ENCODE measurements at regions not wholly inside any gene's neighbourhood (a gene's known extent, or its start where the extent isn't known, plus 50 kb on each side); places are given as distances from the start of the nearest gene placed in this dataset.

GRCh38 chr2:62330959-62331358, 135.0 kb downstream of the B3GNT2 start:
- H3K4me1 ChIP-seq (ENCODE audit: insufficient read depth, poor library complexity, severe bottlenecking), result no peaks in the 10 kb centered on the region
- no peaks in the 10 kb centered on the region for H3K27me3 ChIP-seq (ENCODE audit: insufficient read depth, poor library complexity, severe bottlenecking)
- no peak for ATAC-seq (ENCODE audit: low read depth)
- no peaks in the 10 kb centered on the region for H3K36me3 ChIP-seq (ENCODE audit: low read depth)
- DNase-seq (ENCODE audit: low spot score), result no peak
- H3K4me3 ChIP-seq (ENCODE audit: severe bottlenecking), result no peak overlapping the region
- H3K27ac ChIP-seq (ENCODE audit: poor library complexity, severe bottlenecking), result no peak overlapping the region
- no peak for TF ChIP-seq CTCF (IDR thresholded peaks at IDR 0.05; ENCODE audit: poor library complexity, severe bottlenecking)
- no peaks in the 10 kb centered on the region for H3K9me3 ChIP-seq (ENCODE audit: severe bottlenecking)

GRCh38 chr2:62329797-62330196, 133.9 kb downstream of the B3GNT2 start:
- Histone ChIP-seq H3K36me3 (ENCODE audit: low read depth) (no peaks in the 10 kb centered on the region), H3K9me3 (ENCODE audit: severe bottlenecking) (no peaks in the 10 kb centered on the region), H3K4me1 (ENCODE audit: insufficient read depth, poor library complexity, severe bottlenecking) (no peaks in the 10 kb centered on the region), H3K4me3 (ENCODE audit: severe bottlenecking) (no peak overlapping the region), H3K27me3 (ENCODE audit: insufficient read depth, poor library complexity, severe bottlenecking) (no peaks in the 10 kb centered on the region), H3K27ac (ENCODE audit: poor library complexity, severe bottlenecking) (no peak overlapping the region)
- no peak for DNase-seq (ENCODE audit: low spot score)
- no peak for ATAC-seq (ENCODE audit: low read depth)
- no peak for TF ChIP-seq CTCF (IDR thresholded peaks at IDR 0.05; ENCODE audit: poor library complexity, severe bottlenecking)

GRCh38 chr2:62326735-62327134, 130.8 kb downstream of the B3GNT2 start:
- no peak for DNase-seq (ENCODE audit: low spot score)
- Histone ChIP-seq H3K36me3 (ENCODE audit: low read depth) (no peaks in the 10 kb centered on the region), H3K9me3 (ENCODE audit: severe bottlenecking) (no peaks in the 10 kb centered on the region), H3K4me1 (ENCODE audit: insufficient read depth, poor library complexity, severe bottlenecking) (no peaks in the 10 kb centered on the region), H3K4me3 (ENCODE audit: severe bottlenecking) (no peak overlapping the region), H3K27ac (ENCODE audit: poor library complexity, severe bottlenecking) (no peak overlapping the region), H3K27me3 (ENCODE audit: insufficient read depth, poor library complexity, severe bottlenecking) (no peaks in the 10 kb centered on the region)
- no peak for TF ChIP-seq CTCF (IDR thresholded peaks at IDR 0.05; ENCODE audit: poor library complexity, severe bottlenecking)
- no peak for ATAC-seq (ENCODE audit: low read depth)

- no peak for TF ChIP-seq CTCF (IDR thresholded peaks at IDR 0.05; ENCODE audit: poor library complexity, severe bottlenecking)
- Histone ChIP-seq H3K27me3 (ENCODE audit: insufficient read depth, poor library complexity, severe bottlenecking) (no peaks in the 10 kb centered on the region), H3K4me3 (ENCODE audit: severe bottlenecking) (no peak overlapping the region), H3K4me1 (ENCODE audit: insufficient read depth, poor library complexity, severe bottlenecking) (no peaks in the 10 kb centered on the region), H3K36me3 (ENCODE audit: low read depth) (no peaks in the 10 kb centered on the region), H3K27ac (ENCODE audit: poor library complexity, severe bottlenecking) (no peak overlapping the region), H3K9me3 (ENCODE audit: severe bottlenecking) (no peaks in the 10 kb centered on the region)
- DNase-seq (ENCODE audit: low spot score), result no peak
- ATAC-seq (ENCODE audit: low read depth), result no peak
Observed at GRCh38 chr2:62325398-62325797, 129.5 kb downstream of the B3GNT2 start.

- H3K36me3 ChIP-seq (ENCODE audit: low read depth), result no peaks in the 10 kb centered on the region
- H3K4me1 ChIP-seq (ENCODE audit: insufficient read depth, poor library complexity, severe bottlenecking), result no peaks in the 10 kb centered on the region
- H3K4me3 ChIP-seq (ENCODE audit: severe bottlenecking), result no peak overlapping the region
- no peak for DNase-seq (ENCODE audit: low spot score)
- H3K27ac ChIP-seq (ENCODE audit: poor library complexity, severe bottlenecking), result no peak overlapping the region
- ATAC-seq (ENCODE audit: low read depth), result no peak
- no peaks in the 10 kb centered on the region for H3K9me3 ChIP-seq (ENCODE audit: severe bottlenecking)
- H3K27me3 ChIP-seq (ENCODE audit: insufficient read depth, poor library complexity, severe bottlenecking), result no peaks in the 10 kb centered on the region
- TF ChIP-seq CTCF (IDR thresholded peaks at IDR 0.05; ENCODE audit: poor library complexity, severe bottlenecking), result no peak
Observed at GRCh38 chr2:62321380-62322289, 125.7 kb downstream of the B3GNT2 start.

Measured in RWPE2 (cell line).